HL-60 (cell line): ENCODE measurements at regions not wholly inside any gene's neighbourhood (a gene's known extent, or its start where the extent isn't known, plus 50 kb on each side); places are given as distances from the start of the nearest gene placed in this dataset.

Experiments used
- CTCF ChIP-seq: IDR thresholded peaks from one replicate; pipeline ENCODE4 v1.5.1; 2011; ENCODE audit warnings: low read length, control low read depth, inconsistent platforms; ENCODE audit not compliant: insufficient read depth
- GABPA ChIP-seq: IDR thresholded peaks from 2 replicates; pipeline ENCODE4 v1.6.1; 2012; ENCODE audit warnings: low read depth
- POLR2AphosphoS5 ChIP-seq: IDR thresholded peaks from 2 replicates; pipeline ENCODE4 v1.6.1; 2012; ENCODE audit warnings: low read depth
- REST ChIP-seq: IDR thresholded peaks from 2 replicates; pipeline ENCODE4 v1.6.1; 2012; ENCODE audit warnings: low read depth; ENCODE audit not compliant: insufficient replicate concordance
- SPI1 ChIP-seq: IDR thresholded peaks from 2 replicates; pipeline ENCODE4 v1.6.1; 2012; ENCODE audit warnings: low read depth, mild to moderate bottlenecking, borderline replicate concordance

GRCh38 chr14:34040766-34041165, 89.9 kb upstream of the EGLN3 start:
- TF ChIP-seq CTCF, result no peak
- TF ChIP-seq POLR2AphosphoS5, result no peak
- TF ChIP-seq SPI1, result no peak
- TF ChIP-seq GABPA, result no peak
- no peak for TF ChIP-seq REST
